ACC112 (cell line): ENCODE measurements at regions not wholly inside any gene's neighbourhood (a gene's known extent, or its start where the extent isn't known, plus 50 kb on each side); places are given as distances from the start of the nearest gene placed in this dataset.

ENCODE experiments used
- H2AFZ ChIP-seq: fragments of 200-600 bp; sonication (generic); one replicate; pipeline ENCODE4 v1.6.0; 2017; ENCODE audit warnings: antibody characterized with exemption, low read length; ENCODE audit not compliant: unreplicated experiment
- H3K27ac ChIP-seq: fragments of 200-600 bp; sonication (generic); 2 replicates; pipeline ENCODE4 v1.5.1; 2014; ENCODE audit warnings: low read depth, mild to moderate bottlenecking, antibody characterized with exemption, low read length, moderate library complexity
- H3K27me3 ChIP-seq: fragments of 200-600 bp; sonication (generic); 2 replicates; pipeline ENCODE4 v1.6.1; 2014; ENCODE audit warnings: mild to moderate bottlenecking, antibody characterized with exemption, low read length, moderate library complexity, mixed read lengths; ENCODE audit not compliant: insufficient read depth
- H3K36me3 ChIP-seq: fragments of 200-600 bp; sonication (generic); 2 replicates; pipeline ENCODE4 v1.6.1; 2016; ENCODE audit warnings: mild to moderate bottlenecking, antibody characterized with exemption, low read length, moderate library complexity, mixed read lengths; ENCODE audit not compliant: insufficient read depth
- H3K4me1 ChIP-seq: fragments of 200-600 bp; sonication (generic); one replicate; pipeline ENCODE4 v1.6.1; 2016; ENCODE audit warnings: low read length, mixed read lengths; ENCODE audit not compliant: insufficient read depth, unreplicated experiment, control insufficient read depth
- H3K4me3 ChIP-seq: fragments of 200-600 bp; sonication (generic); 2 replicates; pipeline ENCODE4 v1.5.1; 2014; ENCODE audit warnings: mild to moderate bottlenecking, low read depth, low read length
- H3K79me2 ChIP-seq: fragments of 200-600 bp; sonication (generic); one replicate; pipeline ENCODE4 v1.6.0; 2016; ENCODE audit warnings: low read length; ENCODE audit not compliant: control insufficient read depth, unreplicated experiment, insufficient read depth

DNA sequence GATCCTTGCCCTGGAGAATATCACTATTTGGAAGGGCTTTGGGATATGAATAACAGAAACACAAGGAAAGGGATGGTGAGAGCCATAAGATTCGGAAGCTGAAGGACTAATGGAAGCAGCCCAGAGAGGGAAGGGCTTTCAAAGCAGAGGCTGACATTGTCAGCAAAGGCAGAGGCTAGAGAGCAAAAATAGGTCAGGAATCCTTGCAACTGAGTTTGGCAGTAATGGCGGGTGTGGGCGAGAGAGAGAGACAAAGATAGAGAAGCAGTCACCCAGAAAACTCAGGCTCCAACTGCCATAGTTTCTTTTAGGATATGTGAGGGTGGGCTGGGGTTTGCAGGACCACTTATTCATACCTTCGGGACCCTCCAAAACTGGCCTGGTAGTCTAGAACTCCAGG is 248.6 kb downstream of the OPA1 start:
- peaks cover 75% of the 10 kb centered on the region for H3K27me3 ChIP-seq
- H3K79me2 ChIP-seq: no peaks in the 10 kb centered on the region
- H2AFZ ChIP-seq: no peak overlapping the region
- H3K4me3 ChIP-seq: no peak overlapping the region
- no peaks in the 10 kb centered on the region for H3K4me1 ChIP-seq
- no peak overlapping the region for H3K27ac ChIP-seq
- H3K36me3 ChIP-seq: no peaks in the 10 kb centered on the region

DNA sequence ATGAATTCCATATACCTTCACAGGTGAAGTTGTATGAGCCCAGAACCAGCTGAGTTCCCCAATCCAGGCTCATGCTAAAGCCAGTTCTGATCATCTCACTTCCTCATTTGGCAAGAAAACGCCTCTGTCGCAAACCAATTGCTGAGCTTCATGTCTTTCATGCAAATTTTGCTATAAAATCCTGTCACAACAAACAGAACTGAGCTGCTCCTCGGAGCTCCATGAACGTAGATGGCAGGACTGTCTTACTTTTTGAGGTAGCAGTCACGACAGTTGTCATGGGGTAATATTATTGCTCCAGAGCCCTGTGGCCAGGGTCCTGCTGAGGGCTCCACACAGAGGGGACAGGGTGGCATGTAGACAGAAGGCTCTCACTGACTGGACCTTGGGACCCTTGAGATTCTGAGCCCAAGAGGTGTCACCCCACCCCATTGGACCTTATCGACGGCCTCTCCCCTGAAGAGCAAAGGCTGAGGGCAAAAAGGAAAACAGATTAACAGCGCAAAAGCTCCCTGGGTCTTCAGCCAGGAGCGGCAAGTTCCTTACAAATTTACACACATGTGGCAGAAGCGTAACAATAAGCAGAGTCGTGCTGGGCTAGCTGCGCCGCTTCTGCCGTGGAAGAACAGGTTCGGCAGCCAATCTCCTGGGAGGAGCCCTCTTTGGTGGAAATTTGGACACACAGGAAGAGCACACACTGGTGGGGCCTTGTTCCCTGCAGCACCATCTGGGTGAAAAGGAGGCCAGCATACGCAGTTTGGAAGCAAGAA is 249.2 kb downstream of the OPA1 start:
- Histone ChIP-seq H3K4me3 (no peak overlapping the region), H3K36me3 (no peaks in the 10 kb centered on the region), H3K27ac (no peak overlapping the region), H2AFZ (no peak overlapping the region), H3K4me1 (no peaks in the 10 kb centered on the region), H3K79me2 (no peaks in the 10 kb centered on the region), H3K27me3 (peaks cover 73% of the 10 kb centered on the region)

DNA sequence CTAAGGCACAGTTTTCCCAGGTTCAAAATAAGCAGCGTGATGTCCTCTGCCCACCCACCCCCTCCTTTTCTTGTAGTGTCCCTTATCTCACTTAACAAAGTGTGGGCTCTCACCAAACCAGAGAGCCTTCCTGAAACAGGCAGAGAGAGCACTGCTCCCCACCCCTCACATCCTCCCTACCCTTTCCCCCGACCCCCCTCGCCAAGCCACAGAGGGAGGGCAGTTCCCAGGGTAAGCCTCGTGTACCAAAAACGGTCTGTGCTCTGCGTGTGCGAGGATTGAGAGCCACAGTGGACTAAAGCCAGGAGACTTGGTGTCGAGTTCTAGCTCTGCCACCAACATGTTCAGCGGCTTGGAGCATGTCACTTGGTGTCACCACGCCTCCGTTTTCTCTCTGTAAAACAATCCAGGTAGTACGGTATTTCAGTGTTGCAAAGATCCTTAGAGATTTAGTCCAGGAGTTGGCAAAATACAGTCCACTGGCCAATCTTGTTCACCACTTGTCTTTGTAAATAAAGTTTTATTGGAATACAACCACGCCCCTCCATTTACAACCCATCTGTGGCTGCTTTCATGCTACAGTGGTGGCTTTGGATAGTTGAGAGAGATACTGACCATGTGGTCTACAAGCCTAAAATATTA is 249.9 kb downstream of the OPA1 start:
- no peak overlapping the region for H2AFZ ChIP-seq
- no peaks in the 10 kb centered on the region for H3K4me1 ChIP-seq
- no peaks in the 10 kb centered on the region for H3K79me2 ChIP-seq
- no peaks in the 10 kb centered on the region for H3K36me3 ChIP-seq
- H3K27ac ChIP-seq: no peak overlapping the region
- no peak overlapping the region for H3K4me3 ChIP-seq
- H3K27me3 ChIP-seq: peaks cover 67% of the 10 kb centered on the region

DNA sequence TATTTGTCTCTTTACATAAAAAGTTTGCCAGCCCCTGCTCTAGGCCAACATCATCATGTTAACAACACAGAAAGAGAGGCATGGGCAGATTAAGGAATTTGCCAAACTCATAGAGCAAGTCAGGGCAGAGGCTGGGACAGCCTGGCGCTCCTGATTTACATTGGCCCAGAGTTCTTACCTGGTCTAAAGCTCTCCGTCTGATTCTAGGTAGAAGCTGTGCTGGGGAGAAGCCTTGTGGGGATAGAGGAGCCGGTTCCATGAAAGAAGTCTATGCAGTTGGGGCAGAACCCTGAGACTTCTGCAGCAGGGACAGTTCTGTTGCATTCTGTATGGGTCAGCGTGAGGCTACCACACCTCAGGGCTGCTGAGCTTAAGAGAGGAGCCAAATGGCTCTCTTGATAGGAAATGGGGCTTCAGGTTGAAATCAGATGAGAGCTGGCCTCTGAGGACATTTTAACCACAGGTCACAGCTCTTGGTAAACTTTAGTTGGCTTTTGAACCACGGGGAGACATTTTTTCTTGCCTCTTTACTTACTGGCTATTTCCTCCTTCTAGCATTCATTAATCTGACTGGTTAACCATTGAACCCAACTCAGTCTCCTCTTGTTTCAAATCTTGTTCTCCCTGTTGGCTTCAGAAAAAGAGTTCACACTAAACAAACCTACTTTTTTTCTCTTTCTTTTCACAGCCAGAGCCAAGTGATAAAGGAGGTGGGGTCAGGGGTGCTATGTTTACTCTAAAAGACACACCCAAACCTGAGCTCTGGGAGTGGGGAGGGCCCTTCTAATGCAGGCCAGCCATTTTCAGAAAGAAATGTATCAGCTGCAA is 250.7 kb downstream of the OPA1 start:
- Histone ChIP-seq H3K27ac (no peak overlapping the region), H3K4me3 (no peak overlapping the region), H3K36me3 (no peaks in the 10 kb centered on the region), H3K27me3 (peaks cover 67% of the 10 kb centered on the region), H3K79me2 (no peaks in the 10 kb centered on the region), H3K4me1 (no peaks in the 10 kb centered on the region), H2AFZ (no peak overlapping the region)

DNA sequence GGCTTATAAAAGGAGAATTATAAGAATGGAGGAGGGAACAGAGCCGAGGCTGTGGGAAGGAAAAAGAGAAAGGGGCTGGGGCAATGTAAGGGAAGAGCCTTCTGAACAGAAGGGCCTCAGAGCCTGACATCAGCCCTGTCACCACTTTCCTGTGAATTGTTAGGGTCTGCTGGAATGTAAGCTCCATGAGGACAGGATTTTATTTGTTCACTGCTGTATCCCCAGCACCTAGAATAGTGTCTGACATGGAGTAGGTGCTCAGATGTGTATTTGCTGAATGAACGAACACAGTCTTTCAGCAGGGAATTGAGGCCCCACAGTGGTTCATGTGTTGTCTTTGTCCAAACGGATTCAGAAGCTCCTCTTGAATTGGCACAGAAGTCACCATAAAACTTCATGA is 251.5 kb downstream of the OPA1 start:
- H3K79me2 ChIP-seq: no peaks in the 10 kb centered on the region
- H3K36me3 ChIP-seq: no peaks in the 10 kb centered on the region
- no peaks in the 10 kb centered on the region for H3K4me1 ChIP-seq
- H2AFZ ChIP-seq: no peak overlapping the region
- H3K4me3 ChIP-seq: no peak overlapping the region
- H3K27me3 ChIP-seq: peaks cover 66% of the 10 kb centered on the region
- H3K27ac ChIP-seq: no peak overlapping the region

DNA sequence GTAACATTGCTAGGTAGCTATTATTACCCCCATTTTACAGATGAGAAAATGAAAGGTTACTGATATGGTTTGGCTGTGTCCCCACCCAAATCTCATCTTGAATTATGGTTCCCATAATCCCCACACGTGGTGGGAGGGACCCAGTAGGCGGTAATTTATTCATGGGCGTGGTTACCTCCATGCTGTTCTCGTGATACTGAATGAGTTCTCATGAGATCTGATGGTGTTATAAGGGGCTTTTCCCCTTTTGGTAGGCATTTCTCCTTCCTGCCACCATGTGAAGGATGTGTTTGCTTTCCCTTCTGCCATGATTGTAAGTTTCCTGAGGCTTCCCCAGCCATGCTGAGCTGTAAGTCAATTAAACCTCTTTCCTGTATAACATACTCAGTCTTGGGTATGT is 252.1 kb downstream of the OPA1 start:
- Histone ChIP-seq H3K27me3 (peaks cover 59% of the 10 kb centered on the region), H3K4me3 (no peak overlapping the region), H3K79me2 (no peaks in the 10 kb centered on the region), H2AFZ (no peak overlapping the region), H3K4me1 (no peaks in the 10 kb centered on the region), H3K27ac (no peak overlapping the region), H3K36me3 (no peaks in the 10 kb centered on the region)

DNA sequence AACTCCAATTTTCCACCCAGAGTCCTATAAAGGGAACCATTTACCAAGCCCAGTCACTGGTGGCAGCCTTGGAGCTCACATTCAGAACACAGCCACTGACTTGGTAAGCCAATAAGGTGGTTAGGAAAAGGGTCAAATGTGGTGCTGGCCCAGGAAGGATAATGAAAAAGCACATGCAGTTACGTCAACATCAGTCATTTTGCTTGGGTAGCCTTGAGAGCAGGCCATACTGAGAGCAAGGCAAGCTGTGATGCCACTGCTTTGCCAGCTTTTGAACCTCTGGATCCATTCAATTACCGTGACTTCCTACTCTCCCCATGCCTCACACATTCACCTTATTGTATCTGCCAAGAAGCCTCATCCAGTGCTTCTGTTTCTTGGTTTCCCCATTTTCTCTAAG is 253.6 kb downstream of the OPA1 start:
- no peak overlapping the region for H3K27ac ChIP-seq
- H3K4me3 ChIP-seq: no peak overlapping the region
- H3K79me2 ChIP-seq: no peaks in the 10 kb centered on the region
- peaks cover 45% of the 10 kb centered on the region for H3K27me3 ChIP-seq
- no peak overlapping the region for H2AFZ ChIP-seq
- H3K36me3 ChIP-seq: no peaks in the 10 kb centered on the region
- no peaks in the 10 kb centered on the region for H3K4me1 ChIP-seq

DNA sequence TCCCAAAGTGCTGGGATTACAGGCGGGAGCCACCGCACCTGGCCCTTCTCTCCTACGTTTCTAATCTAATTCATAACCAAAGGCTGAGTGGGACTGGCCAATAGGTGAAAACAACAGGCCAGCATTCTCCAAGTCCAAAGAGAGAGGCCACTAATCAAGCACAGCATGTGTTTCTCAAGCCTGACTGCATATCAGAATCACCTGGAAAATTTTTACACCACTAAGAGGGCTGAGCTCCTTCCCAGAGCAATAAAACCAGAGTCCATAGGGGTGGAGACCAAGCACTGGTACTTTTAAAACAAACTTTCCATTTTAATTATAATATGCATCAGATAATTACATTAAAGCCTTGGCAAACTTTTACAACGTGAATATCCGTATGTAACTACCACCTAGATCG is 254.4 kb downstream of the OPA1 start:
- Histone ChIP-seq H3K4me1 (peaks cover 4% of the 10 kb centered on the region), H3K4me3 (no peak overlapping the region), H3K27me3 (peaks cover 37% of the 10 kb centered on the region), H3K36me3 (no peaks in the 10 kb centered on the region), H2AFZ (no peak overlapping the region), H3K27ac (no peak overlapping the region), H3K79me2 (no peaks in the 10 kb centered on the region)

DNA sequence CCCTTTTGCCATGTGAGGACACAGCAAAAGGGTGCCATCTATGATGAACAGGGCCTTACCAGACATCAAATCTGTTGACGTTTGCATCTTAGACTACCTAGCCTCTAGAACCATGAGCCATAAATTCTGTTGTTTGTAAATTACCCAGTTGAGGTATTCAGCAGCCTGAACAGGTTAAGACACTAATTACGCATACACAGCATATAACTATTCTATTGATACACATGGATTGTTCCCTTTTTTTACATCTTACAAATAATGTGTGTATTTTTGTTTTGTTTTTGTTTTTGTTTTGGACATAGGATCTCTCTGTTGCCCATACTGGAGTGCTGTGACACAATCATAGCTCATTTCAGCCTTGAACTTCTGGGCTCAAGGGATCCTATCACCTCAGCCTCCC is 255.5 kb downstream of the OPA1 start:
- H2AFZ ChIP-seq: no peak overlapping the region
- H3K36me3 ChIP-seq: no peaks in the 10 kb centered on the region
- H3K27ac ChIP-seq: no peak overlapping the region
- H3K79me2 ChIP-seq: no peaks in the 10 kb centered on the region
- H3K27me3 ChIP-seq: peaks cover 26% of the 10 kb centered on the region
- peaks cover 7% of the 10 kb centered on the region for H3K4me1 ChIP-seq
- H3K4me3 ChIP-seq: no peak overlapping the region

DNA sequence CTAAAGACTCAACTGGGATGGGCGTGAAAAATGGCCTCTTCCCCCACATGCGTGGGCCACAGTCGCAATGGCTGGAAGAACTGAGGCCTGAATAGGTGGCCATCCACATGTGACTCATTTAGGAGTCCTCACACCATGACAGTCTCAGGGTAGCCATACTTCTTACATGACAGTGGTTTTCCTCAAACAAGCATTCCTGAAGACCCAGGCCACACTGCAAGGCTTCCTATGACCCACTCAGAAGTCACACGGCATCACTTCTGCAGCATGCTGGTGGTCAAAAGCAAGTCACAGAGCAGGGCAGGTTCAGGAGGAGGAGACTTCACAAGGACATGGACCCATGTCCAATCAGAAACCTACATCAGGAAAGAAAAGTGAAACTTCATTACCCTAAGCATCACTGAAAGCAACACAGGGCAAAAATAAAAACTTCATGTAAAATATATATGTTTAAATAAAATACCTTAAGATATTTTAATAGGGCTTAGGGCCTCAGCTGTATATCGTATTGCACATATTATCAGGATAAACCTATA is 257.1 kb downstream of the OPA1 start:
- H3K4me3 ChIP-seq: no peak overlapping the region
- peaks cover 26% of the 10 kb centered on the region for H3K27me3 ChIP-seq
- H3K36me3 ChIP-seq: no peaks in the 10 kb centered on the region
- no peak overlapping the region for H3K27ac ChIP-seq
- H3K4me1 ChIP-seq: peaks cover 7% of the 10 kb centered on the region
- no peak overlapping the region for H2AFZ ChIP-seq
- no peaks in the 10 kb centered on the region for H3K79me2 ChIP-seq
